ENCODE measurements at regions not wholly inside any gene's neighbourhood (a gene's known extent, or its start where the extent isn't known, plus 50 kb on each side); places are given as distances from the start of the nearest gene placed in this dataset.

DNA sequence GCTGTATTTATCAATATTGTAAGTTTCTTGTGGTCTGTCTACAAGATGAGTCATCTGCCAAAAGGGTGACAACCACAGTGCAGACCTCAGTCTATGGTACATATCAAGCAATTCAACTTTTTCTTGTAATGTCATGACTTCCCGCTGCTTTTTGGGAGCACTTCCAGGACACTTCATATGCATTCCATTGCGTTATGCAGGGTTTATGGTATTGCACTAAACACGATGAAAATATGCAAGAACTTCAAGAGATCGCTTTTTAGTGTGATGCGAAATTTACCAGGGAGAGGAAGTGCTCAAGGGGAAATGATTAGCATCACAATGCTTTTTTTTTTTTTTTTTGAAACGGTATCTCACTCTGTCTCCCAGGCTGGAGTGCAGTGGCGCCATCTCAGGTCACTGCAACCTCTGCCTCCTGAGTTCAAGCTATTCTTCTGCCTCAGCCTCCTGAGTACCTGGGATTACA, 166.5 kb downstream of the TFAP2A start:
- H3K36me3 ChIP-seq (ENCODE audit: control insufficient read depth in 4 of 4, insufficient read depth in 3 of 4, low read depth in 1 of 4, low read length in 3 of 4): no peaks in the 10 kb centered on the region
- 61% methylated on average over 7 of the region's 7 CpGs for WGBS
- TF ChIP-seq FOXA1 (IDR thresholded peaks at IDR 0.05): no peak
- TF ChIP-seq MAX (IDR thresholded peaks at IDR 0.05): no peak

DNA sequence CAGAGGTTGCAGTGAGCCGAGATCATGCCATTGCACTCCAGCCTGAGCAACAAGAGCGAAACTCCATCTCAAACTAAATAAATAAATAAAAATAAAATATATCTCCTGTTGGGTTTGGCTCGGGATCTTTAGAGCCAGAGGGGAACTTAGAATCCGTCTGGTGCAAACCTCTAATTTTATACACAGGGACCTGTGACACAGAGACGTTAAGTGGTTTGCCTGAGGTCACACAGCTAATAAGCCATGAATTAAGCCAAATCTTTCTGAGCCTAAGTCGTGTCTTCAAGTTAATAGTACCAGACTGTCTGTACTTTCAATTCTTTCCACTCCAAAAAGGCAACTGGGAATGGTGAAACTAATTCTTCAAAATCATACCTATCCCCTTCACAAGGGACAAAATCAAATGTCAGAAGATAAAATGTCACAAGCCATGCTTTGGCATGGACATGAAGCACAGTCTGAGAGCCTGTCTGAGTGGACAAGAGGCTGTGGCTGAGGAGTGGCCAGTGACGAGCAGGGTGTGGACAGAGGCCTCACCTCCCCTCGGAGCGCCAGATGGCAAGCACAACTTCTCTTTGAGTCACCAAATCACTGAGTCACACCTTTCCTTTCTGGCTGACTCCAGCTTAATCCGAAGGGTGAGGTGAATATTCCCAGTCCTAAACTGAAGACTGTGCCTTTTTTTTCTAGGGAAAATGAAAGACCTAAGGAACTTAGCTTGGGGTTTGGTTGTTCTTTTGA, 177.4 kb downstream of the TFAP2A start:
- no peak for DNase-seq (ENCODE audit: low spot score)
- H3K27ac ChIP-seq (ENCODE audit: low read depth in 1 of 2, low read length in 2 of 2): no peak overlapping the region
- peaks cover 0 to 7% (median 0%) of the 10 kb centered on the region in 4 donors for H3K27me3 ChIP-seq (ENCODE audit: control insufficient read depth in 4 of 4, insufficient read depth in 4 of 4, low read length in 3 of 4)
- H3K36me3 ChIP-seq (ENCODE audit: control insufficient read depth in 4 of 4, insufficient read depth in 3 of 4, low read depth in 1 of 4, low read length in 3 of 4): no peaks in the 10 kb centered on the region
- no peak overlapping the region for H3K4me3 ChIP-seq (ENCODE audit: low read depth in 1 of 3, low read length in 3 of 3)
- no peak overlapping the region for H3K9ac ChIP-seq (ENCODE audit: low read depth in 1 of 2, low read length in 2 of 2)
- WGBS: 75% methylated on average over 10 of the region's 10 CpGs
- H3K4me1 ChIP-seq (ENCODE audit: control insufficient read depth in 4 of 4, insufficient read depth in 4 of 4, low read length in 3 of 4): no peaks in the 10 kb centered on the region
- H3K9me3 ChIP-seq (ENCODE audit: control insufficient read depth in 4 of 4, low read length in 3 of 4): no peaks in the 10 kb centered on the region
- TF ChIP-seq, protein P1, sequence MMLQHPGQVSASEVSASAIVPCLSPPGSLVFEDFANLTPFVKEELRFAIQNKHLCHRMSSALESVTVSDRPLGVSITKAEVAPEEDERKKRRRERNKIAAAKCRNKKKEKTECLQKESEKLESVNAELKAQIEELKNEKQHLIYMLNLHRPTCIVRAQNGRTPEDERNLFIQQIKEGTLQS (IDR thresholded peaks at IDR 0.05): no peak
- TF ChIP-seq, protein P2, sequence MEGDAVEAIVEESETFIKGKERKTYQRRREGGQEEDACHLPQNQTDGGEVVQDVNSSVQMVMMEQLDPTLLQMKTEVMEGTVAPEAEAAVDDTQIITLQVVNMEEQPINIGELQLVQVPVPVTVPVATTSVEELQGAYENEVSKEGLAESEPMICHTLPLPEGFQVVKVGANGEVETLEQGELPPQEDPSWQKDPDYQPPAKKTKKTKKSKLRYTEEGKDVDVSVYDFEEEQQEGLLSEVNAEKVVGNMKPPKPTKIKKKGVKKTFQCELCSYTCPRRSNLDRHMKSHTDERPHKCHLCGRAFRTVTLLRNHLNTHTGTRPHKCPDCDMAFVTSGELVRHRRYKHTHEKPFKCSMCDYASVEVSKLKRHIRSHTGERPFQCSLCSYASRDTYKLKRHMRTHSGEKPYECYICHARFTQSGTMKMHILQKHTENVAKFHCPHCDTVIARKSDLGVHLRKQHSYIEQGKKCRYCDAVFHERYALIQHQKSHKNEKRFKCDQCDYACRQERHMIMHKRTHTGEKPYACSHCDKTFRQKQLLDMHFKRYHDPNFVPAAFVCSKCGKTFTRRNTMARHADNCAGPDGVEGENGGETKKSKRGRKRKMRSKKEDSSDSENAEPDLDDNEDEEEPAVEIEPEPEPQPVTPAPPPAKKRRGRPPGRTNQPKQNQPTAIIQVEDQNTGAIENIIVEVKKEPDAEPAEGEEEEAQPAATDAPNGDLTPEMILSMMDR (IDR thresholded peaks at IDR 0.05; ENCODE audit: low read depth, low read length, missing input control): no peak
- TF ChIP-seq FOXA2 (IDR thresholded peaks at IDR 0.05): no peak
- no peak for TF ChIP-seq REST (IDR thresholded peaks at IDR 0.05)
- no peak for TF ChIP-seq TAF1 (conservative IDR thresholded peaks at IDR 0.05)
- TF ChIP-seq MAX (IDR thresholded peaks at IDR 0.05): no peak
- TF ChIP-seq YY1 (IDR thresholded peaks at IDR 0.05): no peak
- TF ChIP-seq GABPA (IDR thresholded peaks at IDR 0.05 in 1 of 2, conservative IDR thresholded peaks at IDR 0.05 in 1 of 2): no peak
- no peak for TF ChIP-seq SP1 (IDR thresholded peaks at IDR 0.05)
- TF ChIP-seq RXRA (IDR thresholded peaks at IDR 0.05): no peak
- no peak for TF ChIP-seq HNF4A (conservative IDR thresholded peaks at IDR 0.05)
- no peak for TF ChIP-seq RAD21 (IDR thresholded peaks at IDR 0.05)
- no peak for TF ChIP-seq ZBTB33 (IDR thresholded peaks at IDR 0.05)
- no peak for TF ChIP-seq NR2F2 (IDR thresholded peaks at IDR 0.05)
- no peak for TF ChIP-seq HNF4G (IDR thresholded peaks at IDR 0.05)
- no peak for TF ChIP-seq JUND (IDR thresholded peaks at IDR 0.05)
- no peak for TF ChIP-seq FOXA1 (IDR thresholded peaks at IDR 0.05)

More for the DNA sequence above, 166.5 kb downstream of the TFAP2A start:
- no peaks in the 10 kb centered on the region for H3K4me1 ChIP-seq (ENCODE audit: control insufficient read depth in 4 of 4, insufficient read depth in 4 of 4, low read length in 3 of 4)
- H3K9me3 ChIP-seq (ENCODE audit: control insufficient read depth in 4 of 4, low read length in 3 of 4): no peaks in the 10 kb centered on the region
- no peak overlapping the region for H3K9ac ChIP-seq (ENCODE audit: low read depth in 1 of 2, low read length in 2 of 2)
- no peak for DNase-seq (ENCODE audit: low spot score)
- H3K4me3 ChIP-seq (ENCODE audit: low read depth in 1 of 3, low read length in 3 of 3): no peak overlapping the region
- no peak overlapping the region for H3K27ac ChIP-seq (ENCODE audit: low read depth in 1 of 2, low read length in 2 of 2)
- H3K27me3 ChIP-seq (ENCODE audit: control insufficient read depth in 4 of 4, insufficient read depth in 4 of 4, low read length in 3 of 4): no peaks in the 10 kb centered on the region

Data from liver (tissue), 8 donors.